ENCODE measurements at regions not wholly inside any gene's neighbourhood (a gene's known extent, or its start where the extent isn't known, plus 50 kb on each side); places are given as distances from the start of the nearest gene placed in this dataset.

GRCh38 chr9:12391839-12392509 is 301.2 kb upstream of the TYRP1 start:
- TF ChIP-seq CTCF (IDR thresholded peaks at IDR 0.05) (no peak), POLR2A (IDR thresholded peaks at IDR 0.05) (no peak)
